ENCODE measurements at regions not wholly inside any gene's neighbourhood (a gene's known extent, or its start where the extent isn't known, plus 50 kb on each side); places are given as distances from the start of the nearest gene placed in this dataset.

DNA sequence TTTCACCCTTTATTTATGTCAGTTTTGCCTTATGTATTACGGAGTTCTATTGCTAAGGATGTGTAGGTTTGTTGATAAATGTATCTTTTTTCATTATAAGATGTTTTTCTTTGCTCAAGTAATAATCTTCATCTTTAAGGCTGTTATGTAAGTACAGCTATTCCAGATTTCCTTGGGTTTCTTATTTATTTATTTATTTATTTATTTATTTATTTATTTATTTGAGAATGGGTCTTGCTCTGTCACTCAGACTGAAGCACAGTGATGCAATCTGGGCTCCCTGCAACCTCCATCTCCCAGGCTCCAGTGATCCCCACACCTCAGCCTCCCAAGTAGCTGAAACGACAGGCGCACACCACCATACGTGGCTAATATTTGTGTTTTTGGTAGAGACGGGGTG lies 617.0 kb downstream of the SLITRK1 start:
- TF ChIP-seq, protein P1, sequence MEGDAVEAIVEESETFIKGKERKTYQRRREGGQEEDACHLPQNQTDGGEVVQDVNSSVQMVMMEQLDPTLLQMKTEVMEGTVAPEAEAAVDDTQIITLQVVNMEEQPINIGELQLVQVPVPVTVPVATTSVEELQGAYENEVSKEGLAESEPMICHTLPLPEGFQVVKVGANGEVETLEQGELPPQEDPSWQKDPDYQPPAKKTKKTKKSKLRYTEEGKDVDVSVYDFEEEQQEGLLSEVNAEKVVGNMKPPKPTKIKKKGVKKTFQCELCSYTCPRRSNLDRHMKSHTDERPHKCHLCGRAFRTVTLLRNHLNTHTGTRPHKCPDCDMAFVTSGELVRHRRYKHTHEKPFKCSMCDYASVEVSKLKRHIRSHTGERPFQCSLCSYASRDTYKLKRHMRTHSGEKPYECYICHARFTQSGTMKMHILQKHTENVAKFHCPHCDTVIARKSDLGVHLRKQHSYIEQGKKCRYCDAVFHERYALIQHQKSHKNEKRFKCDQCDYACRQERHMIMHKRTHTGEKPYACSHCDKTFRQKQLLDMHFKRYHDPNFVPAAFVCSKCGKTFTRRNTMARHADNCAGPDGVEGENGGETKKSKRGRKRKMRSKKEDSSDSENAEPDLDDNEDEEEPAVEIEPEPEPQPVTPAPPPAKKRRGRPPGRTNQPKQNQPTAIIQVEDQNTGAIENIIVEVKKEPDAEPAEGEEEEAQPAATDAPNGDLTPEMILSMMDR (IDR thresholded peaks at IDR 0.05) = no peak
- TF ChIP-seq POLR2A (IDR thresholded peaks at IDR 0.05) = no peak
